ENCODE measurements at regions not wholly inside any gene's neighbourhood (a gene's known extent, or its start where the extent isn't known, plus 50 kb on each side); places are given as distances from the start of the nearest gene placed in this dataset.

GRCh38 chr1:87437663-87438295, 109.1 kb downstream of the LMO4 start:
- no peak for DNase-seq (ENCODE audit: low read depth, low spot score)

- no peak for DNase-seq (ENCODE audit: low read depth, low spot score)
Observed at GRCh38 chr1:87439821-87440220, 111.1 kb downstream of the LMO4 start.

DNA sequence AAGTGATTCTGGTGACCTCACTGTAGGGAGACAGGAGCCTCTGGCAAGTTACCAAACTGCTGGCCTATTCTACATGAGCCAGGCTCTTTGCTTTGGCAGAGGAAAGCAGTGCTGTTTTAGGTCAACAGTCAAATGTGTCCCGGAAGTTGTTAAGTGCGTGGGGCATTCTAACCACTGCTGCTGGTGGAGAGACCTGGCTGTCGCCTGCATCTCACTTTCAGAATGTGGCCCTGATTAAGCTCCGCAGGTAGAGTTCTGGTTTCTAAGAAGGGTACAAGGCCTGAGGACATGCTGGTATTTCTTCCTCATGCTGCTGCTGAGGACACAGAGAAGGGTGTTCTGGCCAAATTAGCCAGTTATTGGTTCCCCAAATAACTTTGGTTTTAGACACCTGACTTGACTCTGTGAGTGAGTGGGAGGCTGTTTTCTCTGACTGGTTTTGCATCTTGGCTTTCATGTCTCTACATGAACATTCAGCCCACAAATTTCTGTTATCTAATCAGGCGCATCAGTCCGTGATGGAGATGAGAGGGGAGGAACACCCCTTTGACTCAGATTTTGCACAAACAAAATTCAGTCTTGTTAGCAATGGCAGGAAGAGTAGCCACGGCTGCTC, 120.8 kb downstream of the LMO4 start:
- DNase-seq (ENCODE audit: low read depth, low spot score), result no peak

DNA sequence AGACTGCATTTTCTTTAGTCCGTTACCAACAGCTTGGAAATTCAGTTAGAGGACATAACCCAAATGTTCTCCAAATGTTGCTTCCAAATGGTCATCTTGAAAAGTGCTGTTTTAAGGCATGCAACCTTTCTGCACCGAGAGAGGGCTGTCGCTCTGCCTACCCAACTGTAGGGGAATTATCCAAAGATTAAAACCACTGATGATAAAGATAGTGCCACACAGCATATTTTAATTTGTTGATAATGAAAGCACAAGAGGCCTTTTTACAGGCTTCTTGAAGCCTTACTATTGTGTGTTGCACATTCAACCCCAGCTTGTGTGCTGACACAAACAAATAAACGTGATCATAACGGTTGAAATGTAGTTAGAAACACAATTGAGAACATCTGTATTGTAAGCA, 121.5 kb downstream of the LMO4 start:
- no peak for DNase-seq (ENCODE audit: low read depth, low spot score)

DNA sequence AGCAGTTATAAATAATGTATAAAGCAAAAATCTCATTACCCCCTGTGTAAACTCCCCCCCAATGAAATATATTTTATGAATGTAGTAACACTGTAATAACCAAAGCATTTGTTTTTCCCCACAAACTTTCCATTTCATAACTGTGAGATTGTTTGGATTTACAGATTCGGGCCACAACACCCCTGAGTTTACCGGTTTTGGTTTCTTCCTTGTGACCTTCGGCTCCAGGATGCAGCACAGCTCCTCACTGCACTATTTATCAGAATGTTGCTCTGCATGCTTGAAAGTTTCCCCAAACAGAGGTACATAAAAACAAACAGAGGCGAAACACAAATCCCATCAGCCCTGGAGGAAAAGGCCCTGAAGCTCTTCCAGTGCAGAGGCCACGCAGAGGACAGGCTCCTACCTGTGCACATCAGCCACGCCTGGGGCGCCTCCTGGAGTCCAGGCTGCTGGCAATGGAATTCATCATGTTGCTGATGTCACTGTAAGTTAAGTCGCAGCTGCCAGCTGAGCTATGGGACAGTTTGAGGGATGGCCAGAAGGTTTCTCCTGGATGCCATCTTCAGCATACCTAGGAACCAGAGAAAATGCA, 122.0 kb downstream of the LMO4 start:
- DNase-seq (ENCODE audit: low read depth, low spot score), result no peak

DNA sequence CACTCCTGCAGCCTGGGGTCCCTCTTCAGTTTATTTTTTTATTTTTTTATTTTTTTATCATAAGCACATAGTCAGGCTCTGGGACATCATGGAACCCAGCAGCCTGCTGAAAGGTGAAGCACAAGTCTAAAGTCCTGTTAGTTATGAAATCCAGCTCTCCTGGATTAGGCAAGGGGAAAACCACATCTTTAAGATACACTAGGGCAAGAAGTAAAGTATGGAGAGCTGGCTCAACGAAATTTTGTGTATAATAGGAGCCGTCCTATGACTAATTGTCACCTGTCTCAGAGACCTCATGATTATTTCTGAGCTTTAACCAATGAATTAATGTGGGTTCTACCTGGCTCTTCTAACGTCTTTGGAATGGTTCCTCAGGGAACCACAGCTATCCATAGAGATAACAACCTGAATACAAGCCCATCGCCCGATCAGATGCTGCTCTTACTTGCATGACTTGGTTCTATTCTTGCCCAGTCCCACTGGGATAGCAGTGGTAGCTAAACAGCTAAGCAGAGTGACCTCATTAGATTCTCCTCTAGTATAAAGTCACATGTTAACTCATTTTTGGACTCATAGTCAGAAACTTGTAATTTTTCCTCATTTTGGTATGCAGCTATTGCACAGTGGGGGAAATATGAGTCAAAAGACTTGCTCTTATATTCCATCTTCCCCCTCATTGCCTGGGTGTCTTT, 122.7 kb downstream of the LMO4 start:
- no peak for DNase-seq (ENCODE audit: low read depth, low spot score)

GRCh38 chr1:87452648-87453047, 124.0 kb downstream of the LMO4 start:
- DNase-seq (ENCODE audit: low read depth, low spot score), result no peak

DNA sequence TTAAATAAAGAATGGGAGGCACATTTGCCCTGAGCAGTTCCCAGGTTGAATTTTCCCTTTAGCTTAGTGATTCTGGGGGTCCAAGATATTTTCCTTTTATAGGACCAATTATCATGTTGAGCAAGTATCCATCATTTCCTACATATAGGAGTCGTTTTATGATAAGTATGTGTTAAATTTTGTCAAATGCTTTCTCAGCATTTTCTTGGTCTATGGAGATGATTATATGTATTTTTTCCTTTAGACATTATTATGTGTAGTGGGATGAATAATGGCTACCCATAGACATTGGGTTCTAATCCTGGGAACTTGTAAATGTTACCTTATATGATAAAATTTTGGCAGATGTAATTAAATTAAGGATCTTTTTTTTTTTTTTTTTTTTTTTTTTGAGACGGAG, 128.7 kb downstream of the LMO4 start:
- DNase-seq (ENCODE audit: low read depth, low spot score), result no peak

GRCh38 chr1:87462894-87463293, 134.2 kb downstream of the LMO4 start:
- no peak for DNase-seq (ENCODE audit: low read depth, low spot score)

GRCh38 chr1:87464022-87464490, 135.4 kb downstream of the LMO4 start:
- DNase-seq (ENCODE audit: low read depth, low spot score), result no peak

DNA sequence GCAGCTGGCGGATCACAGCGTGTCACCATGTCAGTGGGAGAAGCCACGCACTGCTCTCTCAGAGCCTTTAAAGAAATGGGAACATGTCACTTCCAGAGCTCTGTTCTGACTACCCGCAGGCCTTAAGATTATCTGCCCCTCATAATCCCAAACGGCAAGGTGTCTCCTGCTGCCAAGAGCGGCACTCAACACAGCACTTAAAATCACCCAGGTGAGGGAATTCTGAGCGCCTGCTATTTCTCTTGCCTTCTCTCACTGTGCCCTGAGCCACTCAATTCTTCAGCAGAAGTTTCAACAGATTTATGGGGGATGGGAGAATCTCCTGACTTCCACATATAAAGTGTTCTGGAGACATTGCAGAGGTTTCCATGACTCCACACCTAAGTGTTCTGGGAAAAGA, 137.9 kb downstream of the LMO4 start:
- DNase-seq (ENCODE audit: low read depth, low spot score), result no peak

DNA sequence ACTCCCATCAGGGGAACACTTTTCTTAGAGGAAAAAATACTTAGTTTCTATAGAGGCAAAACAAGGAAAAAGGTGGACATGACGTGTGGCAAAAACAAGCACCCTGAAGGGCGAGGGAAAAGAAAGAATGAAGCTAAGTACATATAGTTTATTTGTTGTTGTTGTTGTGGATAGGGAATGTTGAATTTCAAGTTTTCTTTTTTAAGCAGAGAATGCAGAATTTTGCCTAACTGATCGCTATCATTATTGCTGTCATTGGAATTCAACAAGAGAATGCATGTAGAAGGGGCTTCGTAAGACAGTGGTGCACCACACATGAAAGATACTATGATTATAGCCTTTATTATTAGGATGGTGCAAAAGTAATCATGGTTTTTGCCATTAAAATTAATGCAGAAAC, 144.0 kb downstream of the LMO4 start:
- DNase-seq (ENCODE audit: low read depth, low spot score), result no peak

DNA sequence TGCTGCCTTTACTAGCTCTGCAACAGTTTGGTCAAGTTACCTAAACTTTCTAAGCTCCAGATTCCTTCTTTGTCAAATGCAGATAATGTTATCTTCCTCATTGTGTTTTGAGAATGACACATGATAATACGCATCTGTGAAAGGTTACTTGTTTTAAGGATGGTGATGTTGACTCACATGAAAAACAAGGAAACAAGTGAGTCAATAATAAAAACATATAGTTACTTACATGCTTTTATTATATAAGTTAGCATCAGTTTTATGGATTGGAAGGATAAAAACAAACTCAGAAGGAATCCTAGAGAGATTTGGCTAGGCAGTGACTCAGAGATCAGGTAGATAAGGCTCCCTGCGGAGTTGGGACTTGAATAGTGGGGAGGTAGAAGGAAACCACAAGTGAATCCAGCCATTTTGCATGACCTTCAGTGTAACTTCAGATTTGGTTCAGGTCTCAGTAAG, 144.6 kb downstream of the LMO4 start:
- no peak for DNase-seq (ENCODE audit: low read depth, low spot score)

GRCh38 chr1:87474098-87474497, 145.4 kb downstream of the LMO4 start:
- no peak for DNase-seq (ENCODE audit: low read depth, low spot score)

GRCh38 chr1:87478231-87478630, 149.6 kb downstream of the LMO4 start:
- no peak for DNase-seq (ENCODE audit: low read depth, low spot score)

DNA sequence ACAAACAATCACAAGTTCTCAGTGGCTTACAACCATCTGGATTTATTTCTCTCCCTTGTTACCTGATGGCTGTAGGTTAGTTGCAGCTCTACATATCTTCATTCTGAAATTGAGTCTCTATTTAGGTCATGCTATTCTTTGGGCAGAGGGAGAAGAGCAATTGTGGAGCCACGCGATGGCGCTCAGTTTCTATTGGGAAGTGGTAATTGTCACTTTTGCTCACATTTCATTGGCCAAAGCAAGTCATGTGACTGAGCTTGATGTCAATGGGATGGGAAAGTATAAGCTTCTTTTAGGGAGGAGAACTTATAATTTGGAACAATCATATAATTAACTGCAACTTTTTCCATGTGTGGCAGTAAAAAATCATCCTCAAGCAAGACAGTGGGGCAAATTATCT, 166.5 kb downstream of the LMO4 start:
- DNase-seq (ENCODE audit: low read depth, low spot score), result no peak

DNA sequence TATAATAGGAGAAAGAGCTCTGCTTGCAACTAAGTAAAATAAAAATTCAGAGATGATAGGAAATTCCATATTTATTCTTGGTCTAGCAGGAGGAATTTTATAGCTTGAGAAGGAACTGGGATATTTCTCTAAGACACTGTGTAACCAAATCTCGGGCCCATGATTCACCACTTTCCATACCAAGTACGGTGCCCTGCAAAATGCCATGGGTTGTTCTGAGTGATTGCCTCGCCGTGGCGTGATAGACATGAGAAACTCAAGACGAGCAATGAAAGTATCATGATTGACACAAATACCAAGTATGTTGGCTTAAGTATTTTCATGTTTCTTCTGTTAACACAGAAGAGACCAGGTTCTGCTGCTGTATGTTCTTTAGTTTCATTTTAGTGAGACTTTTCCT, 167.2 kb downstream of the LMO4 start:
- no peak for DNase-seq (ENCODE audit: low read depth, low spot score)

GRCh38 chr1:87497380-87498203, 168.9 kb downstream of the LMO4 start:
- DNase-seq (ENCODE audit: low read depth, low spot score), result no peak

- no peak for DNase-seq (ENCODE audit: low read depth, low spot score)
Observed at GRCh38 chr1:87501738-87502137, 173.1 kb downstream of the LMO4 start.

DNA sequence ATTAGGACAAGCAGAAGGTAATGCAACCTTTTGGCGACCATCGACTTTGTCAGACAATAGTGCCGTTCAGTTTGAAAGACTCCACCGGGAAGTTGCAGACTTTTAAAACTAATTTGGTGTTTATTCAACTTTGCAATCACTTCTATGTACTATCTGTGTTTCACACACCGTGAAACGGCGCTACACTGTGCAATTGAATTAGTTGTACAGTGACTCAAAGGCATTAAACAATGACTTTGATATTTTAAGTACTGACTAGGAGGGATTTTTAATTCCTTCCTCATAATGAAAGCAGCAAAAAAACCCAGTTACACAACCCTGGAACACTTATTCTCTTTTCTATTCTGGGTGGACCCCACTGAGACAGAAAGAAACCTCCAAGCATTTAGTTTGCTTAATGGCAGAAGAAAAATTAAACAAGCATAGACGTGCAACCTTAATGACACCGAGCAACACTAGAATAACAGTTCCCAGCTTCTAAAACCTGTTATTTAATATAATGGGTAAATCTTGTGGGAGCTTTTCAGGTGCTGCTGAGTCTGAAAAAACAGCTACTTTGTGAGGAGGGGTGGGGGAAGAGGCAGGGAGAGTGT, 176.8 kb downstream of the LMO4 start:
- DNase-seq (ENCODE audit: low read depth, low spot score), result no peak

- DNase-seq (ENCODE audit: low read depth, low spot score), result no peak
Observed at GRCh38 chr1:87506147-87506546, 177.5 kb downstream of the LMO4 start.

Measured in pulmonary artery endothelial cell (primary cell).